SK-N-MC (cell line): ENCODE measurements at regions not wholly inside any gene's neighbourhood (a gene's known extent, or its start where the extent isn't known, plus 50 kb on each side); places are given as distances from the start of the nearest gene placed in this dataset.

Experiments
- EZH2 ChIP-seq: fragments of 200-600 bp; sonication (generic); IDR thresholded peaks from one replicate; pipeline ENCODE4 v1.6.1; 2017; ENCODE audit warnings: antibody characterized with exemption
- FOXP2 ChIP-seq: optimal IDR thresholded peaks from 2 replicates; pipeline ENCODE3; 2011; ENCODE audit warnings: mild to moderate bottlenecking, moderate library complexity; ENCODE audit not compliant: insufficient read depth; ENCODE audit errors: extremely low read length, control extremely low read depth
- POLR2AphosphoS5 ChIP-seq: IDR thresholded peaks from 2 replicates; pipeline ENCODE4 v1.6.1; 2012; ENCODE audit warnings: mild to moderate bottlenecking, low read depth, low read length, borderline replicate concordance

- no peak for TF ChIP-seq POLR2AphosphoS5
- TF ChIP-seq EZH2: no peak
- TF ChIP-seq FOXP2: no peak
These were observed 616.0 kb downstream of the FBXO15 start for GRCh38 chr18:73531601-73532000.
